ENCODE measurements at regions not wholly inside any gene's neighbourhood (a gene's known extent, or its start where the extent isn't known, plus 50 kb on each side); places are given as distances from the start of the nearest gene placed in this dataset.

GRCh38 chr2:9738535-9739496 is 104.5 kb upstream of the TAF1B start:
- peaks cover 6% of the 10 kb centered on the region; the same call in 1 of the 2 replicates for H3K9me3 ChIP-seq (ENCODE audit: control insufficient read depth, insufficient read depth, low read depth, low read length)
- in situ Hi-C loops (cut with HindIII; ENCODE audit: low pct_unique_long_range_greater_than_20kb, low sequenced_read_pairs), result no loop called here
- no peak overlapping the region for H3K4me3 ChIP-seq (ENCODE audit: low read depth in 2 of 2, low read length in 2 of 2)
- POLR2A ChIA-PET, result no interaction called here
- no TSS peak for BruUV-seq (replicated peaks)
- H3K36me3 ChIP-seq (ENCODE audit: control insufficient read depth, insufficient read depth, low read length), result no peaks in the 10 kb centered on the region
- DNase-seq (ENCODE audit: low read depth, low spot score), result no peak
- H3K27ac ChIP-seq (ENCODE audit: low read length), result no peak overlapping the region
- no peak for ATAC-seq
- TF ChIP-seq POLR2AphosphoS5 (IDR thresholded peaks at IDR 0.05; ENCODE audit: low read depth, low read length) (no peak), TCF7L2 (IDR thresholded peaks at IDR 0.05; ENCODE audit: low read depth, low read length) (no peak), SIN3A (IDR thresholded peaks at IDR 0.05; ENCODE audit: borderline replicate concordance, insufficient read depth, low read depth, low read length) (no peak), CTCF (IDR thresholded peaks at IDR 0.05) (no peak), REST (IDR thresholded peaks at IDR 0.05; ENCODE audit: insufficient read depth in 1 of 2, low read depth in 2 of 2, low read length in 1 of 2) (no peak)
- H3K4me1 ChIP-seq (ENCODE audit: control insufficient read depth, insufficient read depth, low read length), result no peaks in the 10 kb centered on the region
- intact Hi-C loops (cut with micrococcal nuclease; ENCODE audit: unreplicated experiment), result no loop called here
- no peaks in the 10 kb centered on the region for H3K27me3 ChIP-seq (ENCODE audit: control insufficient read depth, insufficient read depth, low read length)
- CTCF ChIA-PET, result no interaction called here

GRCh38 chr2:9739531-9739964 is 103.7 kb upstream of the TAF1B start:
- DNase-seq (ENCODE audit: low read depth, low spot score), result no peak
- intact Hi-C loops (cut with micrococcal nuclease; ENCODE audit: unreplicated experiment), result no loop called here
- Histone ChIP-seq H3K9me3 (ENCODE audit: control insufficient read depth, insufficient read depth, low read depth, low read length) (peaks cover 6% of the 10 kb centered on the region; the same call in 1 of the 2 replicates), H3K27ac (ENCODE audit: low read length) (no peak overlapping the region), H3K36me3 (ENCODE audit: control insufficient read depth, insufficient read depth, low read length) (no peaks in the 10 kb centered on the region), H3K27me3 (ENCODE audit: control insufficient read depth, insufficient read depth, low read length) (no peaks in the 10 kb centered on the region), H3K4me3 (ENCODE audit: low read depth in 2 of 2, low read length in 2 of 2) (no peak overlapping the region), H3K4me1 (ENCODE audit: control insufficient read depth, insufficient read depth, low read length) (peaks cover 3% of the 10 kb centered on the region; the same call in 1 of the 2 replicates)
- in situ Hi-C loops (cut with HindIII; ENCODE audit: low pct_unique_long_range_greater_than_20kb, low sequenced_read_pairs), result no loop called here
- ChIA-PET CTCF (no interaction called here), POLR2A (no interaction called here)
- ATAC-seq, result no peak
- no TSS peak for BruUV-seq (replicated peaks)
- no peak for TF ChIP-seq POLR2AphosphoS5 (IDR thresholded peaks at IDR 0.05; ENCODE audit: low read depth, low read length)
- no peak for TF ChIP-seq TCF7L2 (IDR thresholded peaks at IDR 0.05; ENCODE audit: low read depth, low read length)
- no peak for TF ChIP-seq CTCF (IDR thresholded peaks at IDR 0.05)
- no peak for TF ChIP-seq REST (IDR thresholded peaks at IDR 0.05; ENCODE audit: insufficient read depth in 1 of 2, low read depth in 2 of 2, low read length in 1 of 2)
- no peak for TF ChIP-seq SIN3A (IDR thresholded peaks at IDR 0.05; ENCODE audit: borderline replicate concordance, insufficient read depth, low read depth, low read length)

Data from Panc1 (cell line).